K562 (cell line): ENCODE measurements at regions not wholly inside any gene's neighbourhood (a gene's known extent, or its start where the extent isn't known, plus 50 kb on each side); places are given as distances from the start of the nearest gene placed in this dataset.

Experiments used
- ATAC-seq: fragments of 200-7000 bp; cut with Tn5 transposase; 3 replicates; pipeline ENCODE4 v1.9.1; 2020; ENCODE audit warnings: moderate library complexity
- BruUV-seq: library from RNA; stranded (reverse); fragments of 400-500 nt; replicated peaks from 2 replicates; lab custom pipeline; 2021; lab: Mats Ljungman, UMichigan
- CTCF ChIA-PET: fragments of 300-600 bp; formaldehyde crosslinking; extraction: SDS; loops from one replicate; lab custom pipeline; 2021; ENCODE audit warnings: low intra/inter-chr PET ratio; lab: Yijun Ruan, JAX
- POLR2A ChIA-PET: fragments of 300-600, 350-650 bp; sonication (Branson Sonifier 250); formaldehyde crosslinking; extraction: SDS; loops from one replicate; lab custom pipeline; 2021; ENCODE audit warnings: antibody characterized with exemption, inconsistent platforms; lab: Yijun Ruan, JAX
- DNase-seq, 4 experiments: peaks; one replicate each; pipeline versions ENCODE4 v3.0.0 to v3.0.0-alpha.2; 2011 to 2018; ENCODE audit warnings: low spot score in 3 of 4, mixed read lengths in 3 of 4; ENCODE audit errors: extremely low read depth in 1 of 4
- FAIRE-seq: peaks from 2 replicates; lab custom pipeline; 2011; peaks lifted over from hg19 to GRCh38; lab: Jason Lieb, UNC
- H2AFZ ChIP-seq: 2 replicates; pipeline ENCODE4 v1.6.0; 2011; ENCODE audit warnings: low read depth, low read length, control low read depth, inconsistent platforms
- H3K27ac ChIP-seq: fragments of 200-600 bp; 3 replicates; pipeline ENCODE4 v1.8.0; 2011; ENCODE audit warnings: low read depth, mild to moderate bottlenecking, control low read depth, inconsistent platforms, low read length, moderate library complexity, mixed read lengths; ENCODE audit errors: extremely low read depth
- H3K27me3 ChIP-seq, 2 experiments: fragments of 300-600 bp in 1 of 2; 2 replicates in 1 of 2; 3 replicates in 1 of 2; pipeline versions ENCODE4 v1.6.0 to v1.8.0; 2011; ENCODE audit warnings: inconsistent platforms in 2 of 2, low read length in 2 of 2, mild to moderate bottlenecking in 1 of 2, mixed read lengths in 1 of 2, moderate library complexity in 1 of 2; ENCODE audit not compliant: control insufficient read depth in 2 of 2, insufficient read depth in 2 of 2
- H3K36me3 ChIP-seq: fragments of 300-600 bp; 3 replicates; pipeline ENCODE4 v1.8.0; 2011; ENCODE audit warnings: mild to moderate bottlenecking, low read length, inconsistent platforms; ENCODE audit not compliant: control insufficient read depth, insufficient read depth
- H3K4me1 ChIP-seq, 2 experiments: fragments of 200-600 bp in 1 of 2; replicated peaks in 1 of 2; 2 replicates in 1 of 2; 3 replicates in 1 of 2; pipeline versions ENCODE4 v1.5.1 to v1.8.0; 2011; ENCODE audit warnings: inconsistent platforms in 2 of 2, low read length in 2 of 2, mild to moderate bottlenecking in 1 of 2, mixed read lengths in 1 of 2, moderate library complexity in 1 of 2; ENCODE audit not compliant: control insufficient read depth in 2 of 2, insufficient read depth in 2 of 2
- H3K4me2 ChIP-seq: 2 replicates; pipeline ENCODE4 v1.6.1; 2011; ENCODE audit warnings: low read length, control low read depth, inconsistent platforms, mixed read lengths; ENCODE audit not compliant: insufficient read depth
- H3K4me3 ChIP-seq: fragments of 200-600 bp; sonication (generic), shearing (Covaris generic); 2 replicates; pipeline ENCODE4 v1.5.1; 2016; ENCODE audit warnings: control low read depth, inconsistent platforms
- H3K79me2 ChIP-seq: fragments of 200-600 bp; 3 replicates; pipeline ENCODE4 v1.8.0; 2011; ENCODE audit warnings: low read length, inconsistent platforms; ENCODE audit not compliant: control insufficient read depth, insufficient read depth
- H3K9ac ChIP-seq, 2 experiments: 2 replicates each; pipeline versions ENCODE4 v1.6.0 to v1.6.1; 2011; ENCODE audit warnings: low read depth in 2 of 2, low read length in 2 of 2, control low read depth in 1 of 2, inconsistent platforms in 1 of 2, mild to moderate bottlenecking in 1 of 2, mixed read lengths in 1 of 2; ENCODE audit not compliant: insufficient read depth in 1 of 2
- H3K9me1 ChIP-seq: one replicate; pipeline ENCODE4 v1.6.0; 2011; ENCODE audit warnings: inconsistent platforms, mild to moderate bottlenecking, low read length, moderate library complexity; ENCODE audit not compliant: control insufficient read depth, insufficient read depth
- H3K9me3 ChIP-seq: replicated peaks from 2 replicates; pipeline ENCODE4 v1.5.1; 2011; ENCODE audit warnings: low read depth, low read length, inconsistent platforms; ENCODE audit not compliant: control insufficient read depth, insufficient read depth
- H4K20me1 ChIP-seq: replicated peaks from 2 replicates; pipeline ENCODE4 v1.6.1; 2011; ENCODE audit warnings: low read length, inconsistent platforms, mixed read lengths; ENCODE audit not compliant: control insufficient read depth, insufficient read depth
- CUX1 ChIP-seq: fragments of 200-800 bp; sonication (Bioruptor generic); IDR thresholded peaks from 2 replicates; pipeline ENCODE4 v1.6.1; 2016; ENCODE audit warnings: missing genetic modification characterization, missing compliant biosample characterization
- FOXJ2 ChIP-seq: fragments of 200-800 bp; sonication (Bioruptor generic); IDR thresholded peaks from 2 replicates; pipeline ENCODE4 v1.6.1; 2016; ENCODE audit warnings: missing genetic modification characterization, missing compliant biosample characterization
- MCM2 ChIP-seq: fragments of 450-650 bp; IDR thresholded peaks from 2 replicates; pipeline ENCODE4 v1.6.1; 2017; ENCODE audit warnings: low read depth, mild to moderate bottlenecking
- MYNN ChIP-seq, 2 experiments: sonication (generic); formaldehyde crosslinking in 1 of 2; IDR thresholded peaks; 2 replicates each; pipeline versions ENCODE4 v1.5.0 to v1.6.1; 2016 to 2020; ENCODE audit warnings: antibody characterized with exemption in 1 of 2, missing genetic modification reagents in 1 of 2
- NR2C2 ChIP-seq, 2 experiments: fragments of 200-800 bp in 1 of 2; sonication (Bioruptor generic) in 1 of 2; sonication (generic) in 1 of 2; formaldehyde crosslinking in 1 of 2; IDR thresholded peaks; 2 replicates each; pipeline versions ENCODE4 v1.6.1 to v1.8.0; 2016 to 2022; ENCODE audit warnings: mild to moderate bottlenecking in 1 of 2, missing compliant biosample characterization in 1 of 2, missing genetic modification characterization in 1 of 2, missing genetic modification reagents in 1 of 2
- POLR3A ChIP-seq: IDR thresholded peaks from 2 replicates; pipeline ENCODE4 v1.6.1; 2011; ENCODE audit warnings: borderline replicate concordance, mild to moderate bottlenecking, moderate library complexity; ENCODE audit not compliant: insufficient read length, insufficient read depth; ENCODE audit errors: extremely low read depth
- PTRF ChIP-seq: fragments of 450-650 bp; IDR thresholded peaks from 2 replicates; pipeline ENCODE4 v1.6.1; 2016; ENCODE audit warnings: mild to moderate bottlenecking, missing genetic modification characterization, missing compliant biosample characterization
- SMAD2 ChIP-seq: fragments of 150-350 bp; IDR thresholded peaks from 2 replicates; pipeline ENCODE4 v1.6.1; 2014; ENCODE audit warnings: low read depth, mild to moderate bottlenecking, low read length
- SNRNP70 ChIP-seq: fragments of 200-400 bp; formaldehyde crosslinking; optimal IDR thresholded peaks from 2 replicates; pipeline ENCODE3; 2017; ENCODE audit warnings: low read depth, low read length
- TAF1 ChIP-seq: IDR thresholded peaks from 2 replicates; pipeline ENCODE4 v1.6.1; 2011; ENCODE audit warnings: mild to moderate bottlenecking, low read length, moderate library complexity; ENCODE audit not compliant: insufficient read depth, control insufficient read depth, severe bottlenecking; ENCODE audit errors: extremely low read depth
- ZBTB43 ChIP-seq: sonication (generic); formaldehyde crosslinking; IDR thresholded peaks from 2 replicates; pipeline ENCODE4 v1.8.0; 2023; ENCODE audit warnings: mild to moderate bottlenecking, missing genetic modification reagents
- WGBS: fragments of 100-300 bp; shearing (Covaris generic); methylation state at CpG from one replicate; pipeline ENCODE4 v1.1.6; 2016; ENCODE audit warnings: low coverage, mixed read lengths; ENCODE audit not compliant: insufficient coverage; ENCODE audit errors: missing lambda C conversion rate; 5-methylcytosine and 5-hydroxymethylcytosine counted together
- in situ Hi-C: fragments of 300-500 bp; cut with MboI; formaldehyde crosslinking; loops from 4 replicates; pipeline ENCODE4 v1.15.0; 2018; ENCODE audit warnings: inconsistent platforms, mixed read lengths
- intact Hi-C: fragments of 100-400 bp; cut with micrococcal nuclease; formaldehyde crosslinking; loops from 2 replicates; pipeline ENCODE4 v1.14.2; 2022

- WGBS, result 0% methylated on average over 2 of the region's 2 CpGs
Observed at GRCh38 chr2:240205772-240206171, 65.3 kb upstream of the OTOS start.

More at GRCh38 chr2:240205772-240206171, 65.3 kb upstream of the OTOS start:
- no peaks in the 10 kb centered on the region for H3K4me1 ChIP-seq
- CTCF ChIA-PET, result no interaction called here
- H3K4me2 ChIP-seq, result no peak overlapping the region
- ATAC-seq, result no peak
- no peaks in the 10 kb centered on the region for H3K9me1 ChIP-seq
- no peak overlapping the region for H3K4me3 ChIP-seq
- no peak for DNase-seq
- no peak for FAIRE-seq
- H3K79me2 ChIP-seq, result no peaks in the 10 kb centered on the region
- intact Hi-C loops (no loop called here), in situ Hi-C loops (no loop called here)
- no peak overlapping the region for H3K27ac ChIP-seq
- peaks cover 2 to 50% of the 10 kb centered on the region in 2 experiments; a peak in 3 of 5 replicates for H3K27me3 ChIP-seq
- no peaks in the 10 kb centered on the region for H3K9me3 ChIP-seq
- no peak overlapping the region for H2AFZ ChIP-seq
- POLR2A ChIA-PET, result no interaction called here
- TF ChIP-seq SNRNP70 (no peak), SMAD2 (no peak), FOXJ2 (tag) (no peak), NR2C2 (CRISPR knock-in tag; IDR thresholded peaks at IDR 0.05) (no peak), NR2C2 (tag; IDR thresholded peaks at IDR 0.05) (no peak), ZBTB43 (CRISPR knock-in tag) (no peak), MCM2 (no peak), CUX1 (no peak), PTRF (tag) (no peak), MYNN (IDR thresholded peaks at IDR 0.05) (no peak), MYNN (CRISPR knock-in tag; IDR thresholded peaks at IDR 0.05) (no peak), POLR3A (no peak), TAF1 (no peak)
- TF ChIP-seq, all 486 proteins: peak for 0
- H3K36me3 ChIP-seq, result no peaks in the 10 kb centered on the region
- H3K9ac ChIP-seq, result no peak overlapping the region
- H4K20me1 ChIP-seq, result no peaks in the 10 kb centered on the region
- no TSS peak for BruUV-seq
